ENCODE measurements at regions not wholly inside any gene's neighbourhood (a gene's known extent, or its start where the extent isn't known, plus 50 kb on each side); places are given as distances from the start of the nearest gene placed in this dataset.

DNA sequence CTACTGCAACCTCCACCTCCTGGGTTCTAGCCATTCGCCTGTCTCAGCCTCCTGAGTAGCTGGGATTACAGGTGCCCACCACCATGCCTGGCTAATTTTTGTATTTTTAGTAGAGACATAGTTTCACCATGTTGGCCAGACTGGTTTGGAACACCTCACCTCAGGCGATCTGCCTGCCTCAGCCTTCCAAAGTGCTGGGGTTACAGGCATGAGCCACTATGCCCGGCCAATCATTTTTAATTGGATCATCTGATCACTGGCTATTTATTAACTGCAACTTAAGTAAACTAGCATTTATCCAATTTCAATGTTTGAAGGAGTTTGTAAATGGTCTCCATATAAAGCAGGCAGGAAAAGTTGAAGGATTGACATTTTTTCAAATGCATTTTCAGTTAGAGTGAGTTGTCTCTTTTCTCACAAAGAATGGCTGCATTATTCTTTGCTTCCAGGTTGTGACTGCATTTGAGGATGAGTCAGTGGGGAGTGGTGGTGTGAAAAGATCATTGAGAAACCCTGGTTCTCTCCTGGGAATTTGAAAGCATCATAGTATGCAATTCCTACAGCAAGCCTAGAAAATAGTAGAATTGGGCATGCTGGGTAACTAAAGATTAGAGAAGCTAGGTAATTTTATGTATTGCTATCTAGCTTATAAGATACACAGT is 431.1 kb upstream of the ZEB2 start:
- peak; percentile 88 to 89 for DNase-seq (ENCODE audit: low read depth in 2 of 2)

GRCh38 chr2:144948205-144948855 is 428.4 kb upstream of the ZEB2 start:
- no peak for DNase-seq (ENCODE audit: low read depth in 2 of 2)

DNA sequence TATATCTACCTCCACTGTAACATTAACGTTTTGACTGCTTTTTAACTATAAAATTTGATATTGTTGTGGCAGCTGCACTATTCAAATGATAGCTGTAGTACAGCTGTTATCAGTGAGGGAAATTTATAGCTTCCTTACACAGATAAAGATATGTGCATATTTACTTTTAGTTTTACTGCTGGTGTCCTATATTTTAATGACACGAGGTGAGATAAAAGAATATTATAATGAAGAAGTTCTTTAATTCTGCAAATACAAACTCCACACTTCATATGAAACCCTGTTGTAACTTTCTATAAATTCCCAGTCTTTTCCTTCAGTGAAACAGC is 427.8 kb upstream of the ZEB2 start:
- DNase-seq (ENCODE audit: low read depth in 2 of 2), result no peak

- DNase-seq (ENCODE audit: low read depth in 2 of 2), result no peak
These were observed 426.3 kb upstream of the ZEB2 start for GRCh38 chr2:144946263-144946662.

DNA sequence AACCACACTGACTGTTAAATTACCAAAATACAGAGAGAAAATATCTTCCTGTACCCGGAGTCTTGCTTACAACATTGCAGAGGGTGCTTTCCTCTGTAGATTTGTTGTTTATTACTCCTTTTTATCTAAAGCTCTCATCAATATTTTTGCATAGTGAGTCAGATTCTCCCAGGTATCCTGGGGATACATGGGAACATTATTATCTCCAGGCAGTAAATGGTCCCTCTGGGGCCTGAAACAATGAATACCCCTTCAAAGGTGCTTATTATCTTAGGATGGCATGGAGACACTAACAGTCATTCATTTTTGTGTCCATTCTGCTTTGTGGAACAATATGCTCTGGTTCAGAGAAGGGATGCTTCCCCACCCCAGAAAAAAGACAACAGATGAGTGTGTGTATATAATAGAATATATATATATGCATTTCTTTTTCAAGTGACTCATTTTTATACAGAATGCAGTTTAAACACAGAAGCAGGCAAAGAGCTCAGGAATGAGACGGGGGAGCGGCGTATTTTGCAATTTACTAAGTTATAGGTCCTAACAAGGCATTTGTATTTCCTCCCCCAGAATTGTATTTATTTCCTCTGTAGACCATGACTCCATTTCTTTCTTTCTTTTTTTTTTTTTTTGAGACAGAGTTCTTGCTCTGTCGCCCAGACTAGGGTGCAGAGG is 424.8 kb upstream of the ZEB2 start:
- no peak for DNase-seq (ENCODE audit: low read depth in 2 of 2)

GRCh38 chr2:144943986-144944385 is 424.1 kb upstream of the ZEB2 start:
- DNase-seq (ENCODE audit: low read depth in 2 of 2), result peak; percentile 31 to 32

- no peak for DNase-seq (ENCODE audit: low read depth in 2 of 2)
These were observed 423.5 kb upstream of the ZEB2 start for GRCh38 chr2:144943293-144943941.

DNA sequence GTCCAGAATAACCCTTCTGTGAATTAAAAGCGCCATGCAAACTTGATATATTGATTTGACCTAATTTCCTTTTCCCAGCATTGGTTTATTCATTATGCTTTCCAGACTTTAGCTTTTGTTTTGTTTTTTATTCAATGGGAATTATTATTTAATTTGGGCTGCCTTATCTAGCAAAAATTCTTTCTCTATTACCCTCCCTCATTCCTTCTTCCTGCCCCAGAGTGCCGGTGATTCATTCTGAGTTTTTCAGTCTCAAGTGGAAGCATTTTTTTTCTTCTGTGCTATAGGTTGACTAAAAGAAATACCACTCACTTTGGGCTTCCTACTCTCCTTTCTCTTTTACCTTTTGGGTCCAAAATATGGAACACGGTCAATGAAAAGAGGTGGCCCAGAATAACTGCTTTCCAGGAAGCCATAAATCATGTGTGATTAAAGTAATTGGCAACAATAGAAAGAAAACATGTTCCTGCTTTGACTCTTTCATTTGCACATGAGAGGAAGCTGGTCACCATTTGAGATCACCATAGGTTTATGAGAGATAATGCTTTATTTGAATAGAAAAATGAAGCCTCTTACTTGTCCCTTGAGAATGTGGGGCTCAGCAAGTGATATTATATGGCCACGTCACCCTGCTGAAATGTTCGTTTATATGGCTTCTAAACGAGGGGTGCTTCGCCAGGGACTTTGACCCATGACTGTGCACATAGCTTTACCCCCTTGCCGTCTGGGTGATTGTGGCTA is 422.8 kb upstream of the ZEB2 start:
- DNase-seq (ENCODE audit: low read depth in 2 of 2), result peak; percentile 32 to 35

DNA sequence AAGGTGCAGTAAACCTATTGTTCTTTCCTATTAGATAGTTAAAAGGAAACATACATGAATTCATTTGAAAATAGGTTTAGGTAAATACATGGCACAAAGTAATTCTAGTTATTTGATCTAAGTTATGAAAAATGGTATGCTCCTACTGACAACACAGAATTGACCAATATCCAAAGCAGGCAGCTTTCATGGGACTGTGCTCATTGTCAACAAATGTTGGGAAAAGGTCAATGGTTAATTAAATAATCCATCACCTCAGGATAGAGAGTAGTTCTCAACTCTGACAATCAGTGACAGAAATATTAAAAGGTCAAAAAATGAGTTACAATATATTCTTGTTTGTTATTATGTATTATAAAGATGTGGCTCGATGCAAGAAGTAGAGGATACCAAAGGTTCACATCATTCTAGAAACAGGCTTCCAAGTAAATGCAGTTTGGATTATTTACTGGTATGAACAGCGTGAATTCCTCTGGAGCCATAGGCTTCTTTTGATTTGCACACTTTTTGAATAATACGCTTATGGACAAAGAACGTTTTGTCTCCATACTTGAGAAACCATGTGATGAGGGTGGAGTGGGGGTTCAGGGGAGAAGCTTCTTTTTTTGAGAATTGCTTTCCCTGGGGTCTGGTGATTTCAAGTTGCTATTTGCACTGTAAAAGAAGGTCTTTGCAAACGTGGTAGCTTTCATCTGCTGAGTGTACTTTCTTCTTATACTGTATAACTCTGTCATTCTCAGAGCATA is 422.0 kb upstream of the ZEB2 start:
- DNase-seq (ENCODE audit: low read depth in 2 of 2), result no peak

DNA sequence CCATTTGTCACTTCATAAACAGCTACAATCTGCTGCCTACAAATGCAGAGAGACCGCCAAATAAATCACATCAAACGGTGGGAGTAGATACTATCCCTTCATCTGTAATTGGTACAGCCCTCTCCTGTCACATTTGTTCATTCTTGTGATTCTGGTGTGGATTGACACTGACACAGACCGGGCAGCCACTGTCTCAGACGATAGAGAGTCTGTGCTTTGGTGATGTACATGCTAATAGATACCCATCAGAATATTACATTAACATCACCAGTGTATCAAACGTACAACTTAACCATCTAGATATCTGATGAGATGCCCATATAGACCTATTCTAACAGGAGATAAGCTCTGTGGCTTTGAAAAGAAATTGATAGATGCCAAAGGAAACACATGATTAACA is 419.7 kb upstream of the ZEB2 start:
- no peak for DNase-seq (ENCODE audit: low read depth in 2 of 2)

DNA sequence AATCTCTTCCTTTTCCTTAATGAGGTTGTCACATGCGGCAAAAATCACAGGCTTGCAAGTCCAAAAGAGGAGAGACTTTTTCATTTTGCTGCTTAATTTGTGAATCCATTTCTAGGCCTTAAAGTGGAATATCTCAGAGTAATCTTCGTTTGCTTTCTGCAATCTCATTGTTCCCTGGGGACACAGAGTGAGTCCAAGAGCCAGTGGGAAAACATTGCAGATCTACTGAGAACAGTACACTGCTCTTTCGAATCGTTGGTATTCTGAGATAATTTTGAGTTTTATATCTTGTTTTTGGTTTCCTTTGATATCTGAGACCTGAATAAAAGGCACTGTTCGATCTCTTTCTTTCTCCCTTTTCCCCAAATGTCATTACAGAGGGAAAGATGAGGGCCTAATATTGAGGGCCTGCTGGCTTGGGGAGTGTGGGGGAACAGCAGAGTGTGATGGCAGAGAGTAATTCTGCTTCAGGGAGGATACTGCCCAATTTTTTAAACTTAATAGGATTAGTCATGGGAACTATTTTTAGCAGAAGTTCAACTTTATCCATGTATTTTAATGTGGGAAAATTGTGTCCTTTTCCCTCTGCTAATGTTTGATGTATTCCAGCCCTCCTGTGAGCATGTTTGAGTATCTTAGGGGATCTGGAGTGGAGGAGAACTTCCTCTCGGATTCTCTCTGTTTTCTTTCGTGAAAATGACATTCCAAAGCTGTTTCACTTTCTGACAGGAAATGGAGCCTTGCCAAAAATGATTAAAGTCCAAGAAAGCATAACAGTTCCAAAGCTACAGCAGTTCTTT is 418.2 kb upstream of the ZEB2 start:
- peak; percentile 67 to 70 for DNase-seq (ENCODE audit: low read depth in 2 of 2)

DNA sequence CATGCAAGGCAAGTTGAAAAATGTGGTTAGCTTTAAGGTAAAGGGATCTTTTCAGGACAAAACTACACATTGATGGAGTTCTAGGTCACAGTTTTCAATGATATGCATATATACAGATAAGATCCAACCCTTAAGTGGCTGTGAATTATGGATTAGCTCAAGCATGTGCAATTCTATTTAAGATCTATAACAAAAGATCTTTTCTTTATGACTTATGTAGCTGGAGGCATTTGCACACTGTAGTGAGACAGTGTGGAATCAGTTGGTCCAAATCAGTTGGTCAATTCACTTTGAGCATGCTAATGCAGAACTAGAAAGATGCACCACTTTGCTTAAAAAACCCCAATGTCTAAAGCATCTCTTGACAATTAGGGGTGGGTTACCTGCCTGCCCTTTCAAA is 417.1 kb upstream of the ZEB2 start:
- DNase-seq (ENCODE audit: low read depth in 2 of 2), result no peak

DNA sequence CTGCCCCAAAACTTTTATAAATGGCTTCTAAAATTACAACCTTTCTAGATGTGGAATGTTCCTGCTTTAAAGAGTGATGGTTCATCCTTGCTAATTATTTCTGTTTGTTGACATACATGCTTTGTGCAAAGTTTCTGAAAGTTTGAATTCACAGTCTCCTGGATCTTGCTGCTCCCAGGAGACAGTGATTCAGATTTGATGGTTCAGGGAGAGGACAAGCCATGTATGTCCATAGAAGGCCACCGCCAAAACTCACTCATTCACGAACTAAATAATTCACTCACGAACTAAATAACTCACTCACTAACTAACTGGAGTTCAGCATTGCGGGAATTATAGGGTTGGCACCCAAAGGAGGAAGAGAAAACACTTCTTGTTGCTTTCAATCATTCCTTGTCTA is 416.5 kb upstream of the ZEB2 start:
- DNase-seq (ENCODE audit: low read depth in 2 of 2), result no peak

DNA sequence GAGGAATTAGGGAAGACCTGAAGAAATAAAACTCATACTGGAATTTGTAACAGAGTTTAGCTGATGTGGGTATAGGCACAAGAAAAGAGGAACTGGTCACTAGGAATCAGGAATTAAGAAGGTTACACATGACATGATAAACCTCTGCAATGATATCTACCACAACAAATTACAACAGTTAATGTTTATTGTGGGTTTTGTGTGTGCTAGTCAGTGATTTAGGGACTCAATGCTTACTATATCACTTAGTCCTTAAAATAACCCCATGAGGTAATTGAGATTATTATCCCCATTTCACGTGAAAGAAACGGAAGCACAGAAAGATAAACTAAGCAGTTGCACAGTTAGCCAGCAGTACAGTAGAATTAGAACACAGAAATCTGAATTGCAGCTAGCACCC is 415.8 kb upstream of the ZEB2 start:
- no peak for DNase-seq (ENCODE audit: low read depth in 2 of 2)

DNA sequence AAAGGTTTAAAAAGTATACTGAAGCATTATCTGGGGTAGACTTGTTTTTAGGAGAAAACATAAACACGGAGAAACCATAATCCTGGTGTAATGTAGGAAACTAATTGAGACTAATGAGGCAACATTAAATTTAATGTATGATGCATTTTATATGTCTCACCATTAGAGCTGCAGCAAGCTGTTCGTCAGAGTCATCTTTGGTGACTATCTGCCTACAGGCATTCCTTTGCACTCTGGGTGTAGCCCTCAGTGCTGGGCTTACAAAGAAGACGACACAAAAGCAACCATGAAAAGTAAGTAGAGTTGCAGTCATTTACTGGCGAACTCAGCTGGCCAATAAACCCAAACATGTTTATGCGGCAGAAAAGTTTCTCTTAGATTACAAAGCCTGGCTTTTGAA is 415.3 kb upstream of the ZEB2 start:
- no peak for DNase-seq (ENCODE audit: low read depth in 2 of 2)

GRCh38 chr2:144931960-144932359 is 412.0 kb upstream of the ZEB2 start:
- DNase-seq (ENCODE audit: low read depth in 2 of 2), result no peak

DNA sequence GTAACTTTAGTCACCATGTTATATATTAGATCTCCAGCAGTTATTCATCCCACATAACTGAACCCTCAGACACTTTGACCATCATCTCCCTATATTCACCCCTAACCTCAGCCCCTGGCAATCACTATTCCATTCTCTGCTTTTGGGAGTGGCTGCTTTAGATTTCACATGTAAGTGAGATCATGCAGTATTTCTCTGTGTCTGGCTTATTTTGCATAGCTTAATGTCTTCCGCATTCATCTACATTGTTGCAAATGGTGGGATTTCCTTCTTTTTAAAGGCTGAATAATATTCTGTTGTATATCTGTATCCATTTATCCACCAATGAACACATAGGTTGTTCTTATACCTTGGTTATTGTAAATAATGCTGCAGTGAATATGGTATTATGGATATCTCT is 411.6 kb upstream of the ZEB2 start:
- DNase-seq (ENCODE audit: low read depth in 2 of 2), result no peak

GRCh38 chr2:144927429-144927828 is 407.5 kb upstream of the ZEB2 start:
- no peak for DNase-seq (ENCODE audit: low read depth in 2 of 2)

DNA sequence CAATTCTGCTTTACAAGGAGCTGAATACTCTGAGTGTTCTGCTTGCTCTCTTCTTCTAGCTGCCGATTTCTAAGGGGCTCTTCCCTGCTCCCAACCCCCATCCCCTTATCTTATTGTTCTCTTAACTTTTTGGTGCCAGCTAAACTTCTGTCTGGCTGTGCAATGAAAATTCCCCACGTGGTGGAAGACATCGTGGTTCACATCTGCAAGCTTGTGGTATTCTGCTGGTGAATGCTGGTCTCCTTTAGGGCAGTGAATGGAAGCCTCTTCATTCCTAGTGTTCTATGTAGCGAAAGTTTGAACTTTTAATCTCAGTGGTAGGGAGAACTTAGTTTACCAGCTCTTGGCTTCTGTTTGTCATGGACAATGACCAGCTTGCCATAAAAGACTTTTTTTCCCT is 406.0 kb upstream of the ZEB2 start:
- DNase-seq (ENCODE audit: low read depth in 2 of 2), result no peak

GRCh38 chr2:144924827-144925226 is 404.9 kb upstream of the ZEB2 start:
- DNase-seq (ENCODE audit: low read depth in 2 of 2), result no peak

DNA sequence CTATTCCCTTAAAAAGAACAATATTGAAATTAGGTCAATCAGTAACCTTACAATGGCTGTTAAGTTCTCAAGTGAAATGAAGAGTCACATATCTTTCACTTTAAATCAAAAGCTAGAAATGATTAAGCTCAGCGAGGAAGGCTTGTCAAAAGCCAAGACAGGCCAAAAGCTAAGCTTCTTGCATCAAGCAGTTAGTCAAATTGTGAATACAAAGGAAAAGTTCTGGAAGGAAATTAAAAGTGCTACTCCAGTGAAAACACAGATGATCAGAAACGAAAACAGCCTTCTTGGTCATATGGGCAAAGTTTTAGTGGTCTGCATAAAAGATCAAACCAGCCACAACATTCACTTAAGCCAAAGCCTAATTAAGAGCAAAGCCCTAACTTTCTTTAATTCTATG is 402.6 kb upstream of the ZEB2 start:
- DNase-seq (ENCODE audit: low read depth in 2 of 2), result no peak
